ACC112 (cell line): ENCODE measurements at regions not wholly inside any gene's neighbourhood (a gene's known extent, or its start where the extent isn't known, plus 50 kb on each side); places are given as distances from the start of the nearest gene placed in this dataset.

Experiments used
- H2AFZ ChIP-seq: fragments of 200-600 bp; sonication (generic); one replicate; pipeline ENCODE4 v1.6.0; 2017; ENCODE audit warnings: antibody characterized with exemption, low read length; ENCODE audit not compliant: unreplicated experiment
- H3K27ac ChIP-seq: fragments of 200-600 bp; sonication (generic); 2 replicates; pipeline ENCODE4 v1.5.1; 2014; ENCODE audit warnings: low read depth, mild to moderate bottlenecking, antibody characterized with exemption, low read length, moderate library complexity
- H3K27me3 ChIP-seq: fragments of 200-600 bp; sonication (generic); 2 replicates; pipeline ENCODE4 v1.6.1; 2014; ENCODE audit warnings: mild to moderate bottlenecking, antibody characterized with exemption, low read length, moderate library complexity, mixed read lengths; ENCODE audit not compliant: insufficient read depth
- H3K36me3 ChIP-seq: fragments of 200-600 bp; sonication (generic); 2 replicates; pipeline ENCODE4 v1.6.1; 2016; ENCODE audit warnings: mild to moderate bottlenecking, antibody characterized with exemption, low read length, moderate library complexity, mixed read lengths; ENCODE audit not compliant: insufficient read depth
- H3K4me1 ChIP-seq: fragments of 200-600 bp; sonication (generic); one replicate; pipeline ENCODE4 v1.6.1; 2016; ENCODE audit warnings: low read length, mixed read lengths; ENCODE audit not compliant: insufficient read depth, unreplicated experiment, control insufficient read depth
- H3K4me3 ChIP-seq: fragments of 200-600 bp; sonication (generic); 2 replicates; pipeline ENCODE4 v1.5.1; 2014; ENCODE audit warnings: mild to moderate bottlenecking, low read depth, low read length
- H3K79me2 ChIP-seq: fragments of 200-600 bp; sonication (generic); one replicate; pipeline ENCODE4 v1.6.0; 2016; ENCODE audit warnings: low read length; ENCODE audit not compliant: control insufficient read depth, unreplicated experiment, insufficient read depth

- no peaks in the 10 kb centered on the region for H3K4me1 ChIP-seq
- H3K27ac ChIP-seq, result no peak overlapping the region
- H3K27me3 ChIP-seq, result peaks cover 25% of the 10 kb centered on the region
Measured at GRCh38 chr2:236317938-236318396, 53.8 kb upstream of the ASB18 start.

GRCh38 chr2:236318401-236318800 is 54.2 kb upstream of the ASB18 start:
- Histone ChIP-seq H3K4me3 (no peak overlapping the region), H3K4me1 (no peaks in the 10 kb centered on the region), H3K27ac (no peak overlapping the region), H3K27me3 (peaks cover 25% of the 10 kb centered on the region), H3K79me2 (no peaks in the 10 kb centered on the region), H2AFZ (no peak overlapping the region), H3K36me3 (no peaks in the 10 kb centered on the region)

More at GRCh38 chr2:236317938-236318396, 53.8 kb upstream of the ASB18 start:
- Histone ChIP-seq H3K36me3 (no peaks in the 10 kb centered on the region), H3K79me2 (no peaks in the 10 kb centered on the region), H2AFZ (no peak overlapping the region), H3K4me3 (no peak overlapping the region)

- no peaks in the 10 kb centered on the region for H3K4me1 ChIP-seq
- no peaks in the 10 kb centered on the region for H3K36me3 ChIP-seq
- no peak overlapping the region for H3K27ac ChIP-seq
- no peak overlapping the region for H2AFZ ChIP-seq
- no peaks in the 10 kb centered on the region for H3K79me2 ChIP-seq
- H3K4me3 ChIP-seq, result no peak overlapping the region
- peaks cover 25% of the 10 kb centered on the region for H3K27me3 ChIP-seq
Measured at GRCh38 chr2:236319036-236319435, 54.8 kb upstream of the ASB18 start.

- H3K36me3 ChIP-seq, result no peaks in the 10 kb centered on the region
- H3K79me2 ChIP-seq, result no peaks in the 10 kb centered on the region
- H3K4me1 ChIP-seq, result no peaks in the 10 kb centered on the region
- H3K27me3 ChIP-seq, result peaks cover 40% of the 10 kb centered on the region
- H2AFZ ChIP-seq, result no peak overlapping the region
- H3K4me3 ChIP-seq, result no peak overlapping the region
- H3K27ac ChIP-seq, result no peak overlapping the region
Measured at GRCh38 chr2:236321415-236321814, 57.2 kb upstream of the ASB18 start.

GRCh38 chr2:236333417-236334121 is 69.4 kb upstream of the ASB18 start:
- H3K27me3 ChIP-seq, result peaks cover 9% of the 10 kb centered on the region; the same call in 1 of the 2 replicates
- H3K36me3 ChIP-seq, result no peaks in the 10 kb centered on the region
- no peaks in the 10 kb centered on the region for H3K4me1 ChIP-seq
- no peak overlapping the region for H2AFZ ChIP-seq
- H3K4me3 ChIP-seq, result no peak overlapping the region
- no peak overlapping the region for H3K27ac ChIP-seq
- no peaks in the 10 kb centered on the region for H3K79me2 ChIP-seq

- Histone ChIP-seq H3K4me3 (no peak overlapping the region), H3K4me1 (no peaks in the 10 kb centered on the region), H3K79me2 (no peaks in the 10 kb centered on the region), H2AFZ (no peak overlapping the region), H3K27me3 (peaks cover 9% of the 10 kb centered on the region; the same call in 1 of the 2 replicates), H3K27ac (no peak overlapping the region), H3K36me3 (no peaks in the 10 kb centered on the region)
Measured at GRCh38 chr2:236334122-236334876, 70.1 kb upstream of the ASB18 start.

GRCh38 chr2:236335696-236336574 is 71.7 kb upstream of the ASB18 start:
- Histone ChIP-seq H3K4me3 (no peak overlapping the region), H2AFZ (no peak overlapping the region), H3K36me3 (no peaks in the 10 kb centered on the region), H3K27me3 (peaks cover 10% of the 10 kb centered on the region; the same call in 1 of the 2 replicates), H3K4me1 (no peaks in the 10 kb centered on the region), H3K27ac (no peak overlapping the region), H3K79me2 (no peaks in the 10 kb centered on the region)

GRCh38 chr2:236336575-236337464 is 72.6 kb upstream of the ASB18 start:
- no peak overlapping the region for H3K27ac ChIP-seq
- no peaks in the 10 kb centered on the region for H3K4me1 ChIP-seq
- H3K79me2 ChIP-seq, result no peaks in the 10 kb centered on the region
- H2AFZ ChIP-seq, result no peak overlapping the region
- H3K36me3 ChIP-seq, result no peaks in the 10 kb centered on the region
- H3K4me3 ChIP-seq, result no peak overlapping the region
- H3K27me3 ChIP-seq, result peaks cover 9% of the 10 kb centered on the region; the same call in 1 of the 2 replicates

GRCh38 chr2:236337465-236338325 is 73.5 kb upstream of the ASB18 start:
- no peaks in the 10 kb centered on the region for H3K36me3 ChIP-seq
- H2AFZ ChIP-seq, result no peak overlapping the region
- H3K79me2 ChIP-seq, result no peaks in the 10 kb centered on the region
- H3K27me3 ChIP-seq, result peaks cover 9% of the 10 kb centered on the region; the same call in 1 of the 2 replicates
- no peaks in the 10 kb centered on the region for H3K4me1 ChIP-seq
- no peak overlapping the region for H3K27ac ChIP-seq
- H3K4me3 ChIP-seq, result no peak overlapping the region
